H9 (cell line): ENCODE measurements at regions not wholly inside any gene's neighbourhood (a gene's known extent, or its start where the extent isn't known, plus 50 kb on each side); places are given as distances from the start of the nearest gene placed in this dataset.

ENCODE experiments used
- DNase-seq: peaks from one replicate; pipeline ENCODE4 v3.0.0-alpha.2; 2017
- H2AFZ ChIP-seq: one replicate; pipeline ENCODE4 v1.6.1; 2013; ENCODE audit warnings: mild to moderate bottlenecking, low read length, control low read depth, moderate library complexity
- H2AK5ac ChIP-seq: 2 replicates; pipeline ENCODE4 v1.6.1; 2013; ENCODE audit warnings: low read length, control low read depth, mixed read lengths; ENCODE audit not compliant: insufficient read length
- H2BK120ac ChIP-seq: one replicate; pipeline ENCODE4 v1.6.1; 2013; ENCODE audit warnings: low read depth, mild to moderate bottlenecking, low read length, control low read depth, inconsistent platforms; ENCODE audit not compliant: poor library complexity, severe bottlenecking
- H2BK12ac ChIP-seq: 2 replicates; pipeline ENCODE4 v1.6.1; 2013; ENCODE audit warnings: low read length, control low read depth, mixed read lengths, low read depth; ENCODE audit not compliant: insufficient read length
- H2BK15ac ChIP-seq: 2 replicates; pipeline ENCODE4 v1.6.1; 2013; ENCODE audit warnings: low read depth, low read length, control low read depth
- H2BK20ac ChIP-seq: one replicate; pipeline ENCODE4 v1.6.1; 2013; ENCODE audit warnings: low read depth, mild to moderate bottlenecking, low read length, control low read depth, inconsistent platforms; ENCODE audit not compliant: poor library complexity, severe bottlenecking
- H2BK5ac ChIP-seq: 2 replicates; pipeline ENCODE4 v1.6.1; 2013; ENCODE audit warnings: low read length, control low read depth, mixed read lengths; ENCODE audit not compliant: insufficient read length
- H3K14ac ChIP-seq: 2 replicates; pipeline ENCODE4 v1.6.1; 2013; ENCODE audit warnings: low read length, control low read depth; ENCODE audit not compliant: insufficient read depth
- H3K18ac ChIP-seq: 2 replicates; pipeline ENCODE4 v1.6.1; 2013; ENCODE audit warnings: low read depth, mild to moderate bottlenecking, mixed read lengths, low read length, control low read depth; ENCODE audit not compliant: insufficient read length
- H3K23ac ChIP-seq: 2 replicates; pipeline ENCODE4 v1.6.1; 2013; ENCODE audit warnings: low read length, control low read depth, mixed read lengths, low read depth; ENCODE audit not compliant: insufficient read length
- H3K23me2 ChIP-seq: 2 replicates; pipeline ENCODE4 v1.6.1; 2013; ENCODE audit warnings: low read depth, mild to moderate bottlenecking, mixed read lengths, low read length, control low read depth; ENCODE audit not compliant: insufficient read length, poor library complexity, severe bottlenecking
- H3K27ac ChIP-seq: 2 replicates; pipeline ENCODE4 v1.5.1; 2013; ENCODE audit warnings: low read length, control low read depth, mixed read lengths, low read depth; ENCODE audit not compliant: insufficient read length
- H3K27me3 ChIP-seq: 2 replicates; pipeline ENCODE4 v1.6.1; 2013; ENCODE audit warnings: low read length, control low read depth, inconsistent platforms; ENCODE audit not compliant: insufficient read depth
- H3K4ac ChIP-seq: 2 replicates; pipeline ENCODE4 v1.6.1; 2013; ENCODE audit warnings: low read depth, mild to moderate bottlenecking, control low read depth, inconsistent platforms, low read length, moderate library complexity
- H3K4me1 ChIP-seq: 2 replicates; pipeline ENCODE4 v1.6.1; 2013; ENCODE audit warnings: low read length, control low read depth, inconsistent platforms; ENCODE audit not compliant: insufficient read depth
- H3K4me2 ChIP-seq: 2 replicates; pipeline ENCODE4 v1.6.1; 2013; ENCODE audit warnings: low read length, control low read depth, mixed read lengths; ENCODE audit not compliant: insufficient read length, insufficient read depth
- H3K56ac ChIP-seq: 2 replicates; pipeline ENCODE4 v1.6.1; 2013; ENCODE audit warnings: low read depth, mild to moderate bottlenecking, mixed read lengths, low read length, control low read depth; ENCODE audit not compliant: insufficient read length
- H3K79me1 ChIP-seq: 2 replicates; pipeline ENCODE4 v1.6.1; 2013; ENCODE audit warnings: low read depth, mild to moderate bottlenecking, moderate library complexity, low read length, control low read depth, inconsistent platforms; ENCODE audit not compliant: insufficient read depth, poor library complexity, severe bottlenecking
- H3K79me2 ChIP-seq: 2 replicates; pipeline ENCODE4 v1.6.1; 2013; ENCODE audit warnings: low read length, control low read depth, inconsistent platforms; ENCODE audit not compliant: insufficient read depth
- H3K9ac ChIP-seq: 2 replicates; pipeline ENCODE4 v1.6.1; 2013; ENCODE audit warnings: low read length, control low read depth, mixed read lengths; ENCODE audit not compliant: insufficient read length; ENCODE audit errors: extremely low read depth
- H3K9me3 ChIP-seq: one replicate; pipeline ENCODE4 v1.6.1; 2013; ENCODE audit warnings: low read depth, low read length, inconsistent platforms; ENCODE audit not compliant: control insufficient read depth
- H3T11ph ChIP-seq: one replicate; pipeline ENCODE4 v1.6.1; 2013; ENCODE audit warnings: mild to moderate bottlenecking, low read length, control low read depth, inconsistent platforms
- H4K20me1 ChIP-seq: one replicate; pipeline ENCODE4 v1.6.1; 2013; ENCODE audit not compliant: control insufficient read depth, insufficient read length, insufficient read depth
- H4K5ac ChIP-seq: 2 replicates; pipeline ENCODE4 v1.6.1; 2013; ENCODE audit warnings: low read depth, mild to moderate bottlenecking, mixed read lengths, low read length, control low read depth; ENCODE audit not compliant: insufficient read length
- H4K8ac ChIP-seq: replicated peaks from 2 replicates; pipeline ENCODE4 v1.6.1; 2013; ENCODE audit warnings: low read length, control low read depth, mixed read lengths, low read depth; ENCODE audit not compliant: insufficient read length
- H4K91ac ChIP-seq: 2 replicates; pipeline ENCODE4 v1.6.1; 2013; ENCODE audit warnings: low read depth, mild to moderate bottlenecking, moderate library complexity, mixed read lengths, low read length, control low read depth; ENCODE audit not compliant: insufficient read length
- H3K27ac Mint-ChIP-seq, 3 experiments: 2 replicates in 2 of 3; 3 replicates in 1 of 3; pipeline ENCODE4 v1.8.0; 2020 to 2021; ENCODE audit warnings: mixed read lengths in 3 of 3, mild to moderate bottlenecking in 1 of 3, moderate library complexity in 1 of 3
- H3K27me3 Mint-ChIP-seq: 2 replicates; pipeline ENCODE4 v1.8.0; 2021; ENCODE audit warnings: low read depth, mild to moderate bottlenecking, moderate library complexity, mixed read lengths
- H3K36me3 Mint-ChIP-seq, 3 experiments: 2 replicates in 2 of 3; 3 replicates in 1 of 3; pipeline ENCODE4 v1.8.0; 2020 to 2021; ENCODE audit warnings: low read depth in 3 of 3, mixed read lengths in 3 of 3; ENCODE audit not compliant: insufficient read depth in 1 of 3
- H3K4me1 Mint-ChIP-seq, 2 experiments: 2 replicates each; pipeline ENCODE4 v1.8.0; 2020; ENCODE audit warnings: mixed read lengths in 2 of 2
- H3K4me3 Mint-ChIP-seq, 2 experiments: 2 replicates in 1 of 2; 3 replicates in 1 of 2; pipeline ENCODE4 v1.8.0; 2020 to 2021; ENCODE audit warnings: mild to moderate bottlenecking in 2 of 2, mixed read lengths in 2 of 2, moderate library complexity in 1 of 2
- H3K9me3 Mint-ChIP-seq, 2 experiments: 2 replicates in 1 of 2; 3 replicates in 1 of 2; pipeline ENCODE4 v1.8.0; 2020; ENCODE audit warnings: mild to moderate bottlenecking in 2 of 2, mixed read lengths in 2 of 2, moderate library complexity in 1 of 2
- CTCF ChIP-seq: fragments of 200-600 bp; sonication (generic); conservative IDR thresholded peaks from 3 replicates; pipeline ENCODE4 v1.8.0; 2021; ENCODE audit warnings: antibody characterized with exemption, mild to moderate bottlenecking
- WGBS: extraction: QIAGEN DNeasy Blood & Tissue Kit; methylation state at CpG from one replicate; pipeline ENCODE4 v1.1.7; 2013; ENCODE audit warnings: missing lambda C conversion rate, low lambda C conversion rate, mixed read lengths; ENCODE audit not compliant: insufficient read length; ENCODE audit errors: extremely low coverage; 5-methylcytosine and 5-hydroxymethylcytosine counted together

- no peak overlapping the region for H3K9ac ChIP-seq
- no peak overlapping the region for H3K4ac ChIP-seq
- H3T11ph ChIP-seq = no peak overlapping the region
- no peaks in the 10 kb centered on the region for H4K20me1 ChIP-seq
- H3K9me3 ChIP-seq = no peaks in the 10 kb centered on the region
- no peak overlapping the region for H4K8ac ChIP-seq
- H3K23ac ChIP-seq = no peak overlapping the region
- no peak overlapping the region for H2BK5ac ChIP-seq
- H3K23me2 ChIP-seq = no peaks in the 10 kb centered on the region
- Mint-ChIP-seq H3K27ac (no peak overlapping the region), H3K27me3 (no peaks in the 10 kb centered on the region), H3K9me3 (peaks cover 11 to 12% of the 10 kb centered on the region in 2 experiments; a peak in 3 of 5 replicates), H3K4me3 (no peak overlapping the region), H3K36me3 (peaks cover 2 to 14% (median 3%) of the 10 kb centered on the region in 3 experiments; a peak in 5 of 7 replicates), H3K4me1 (no peaks in the 10 kb centered on the region; a peak in 1 of 4 replicates)
- no peak overlapping the region for H4K91ac ChIP-seq
- H2BK12ac ChIP-seq = no peak overlapping the region
- H2AFZ ChIP-seq = no peak overlapping the region
- H3K4me2 ChIP-seq = no peak overlapping the region
- no peak overlapping the region for H2AK5ac ChIP-seq
- no peak overlapping the region for H4K5ac ChIP-seq
- H3K27ac ChIP-seq = no peak overlapping the region
- no peak overlapping the region for H2BK120ac ChIP-seq
- no peak for TF ChIP-seq CTCF
- H2BK15ac ChIP-seq = no peak overlapping the region
- DNase-seq = no peak
- no peak overlapping the region for H3K14ac ChIP-seq
- H3K18ac ChIP-seq = no peak overlapping the region
- no peaks in the 10 kb centered on the region for H3K79me2 ChIP-seq
- H3K56ac ChIP-seq = no peak overlapping the region
- no peaks in the 10 kb centered on the region for H3K4me1 ChIP-seq
- H3K27me3 ChIP-seq = no peaks in the 10 kb centered on the region
- H2BK20ac ChIP-seq = no peak overlapping the region
- WGBS = no CpG with 5 or more reads among the region's 3 CpGs
- no peaks in the 10 kb centered on the region for H3K79me1 ChIP-seq
These were observed 1366.9 kb upstream of the EYS start for GRCh38 chr6:67073938-67074337.
